GM21381 (cell line): ENCODE measurements at regions not wholly inside any gene's neighbourhood (a gene's known extent, or its start where the extent isn't known, plus 50 kb on each side); places are given as distances from the start of the nearest gene placed in this dataset.

Experiments
- ATAC-seq: cut with Tn5 transposase; IDR thresholded peaks from one replicate; pipeline ENCODE4 v1.9.1; 2021; ENCODE audit warnings: mild to moderate bottlenecking, moderate library complexity; ENCODE audit not compliant: unreplicated experiment

DNA sequence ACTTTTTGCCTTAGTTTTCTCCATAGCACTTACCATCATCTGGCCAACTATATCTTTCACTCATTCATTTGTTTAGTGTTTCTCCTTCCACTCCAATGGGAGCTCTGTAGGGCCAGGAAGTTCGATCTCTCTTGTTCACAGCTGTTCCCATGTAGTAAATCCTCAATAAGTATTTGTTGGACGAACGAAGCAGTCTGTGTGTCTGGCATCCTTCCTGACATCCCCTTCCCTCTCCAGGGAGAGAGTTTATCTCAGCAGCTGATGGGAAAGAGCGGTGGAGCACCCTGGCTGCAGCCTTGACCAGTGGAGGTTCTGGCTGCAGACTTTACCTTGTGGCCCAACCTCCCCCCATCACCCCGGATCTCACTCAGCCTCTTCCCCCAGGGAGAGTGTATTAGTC is 141.7 kb downstream of the CHST1 start:
- ATAC-seq: no peak

DNA sequence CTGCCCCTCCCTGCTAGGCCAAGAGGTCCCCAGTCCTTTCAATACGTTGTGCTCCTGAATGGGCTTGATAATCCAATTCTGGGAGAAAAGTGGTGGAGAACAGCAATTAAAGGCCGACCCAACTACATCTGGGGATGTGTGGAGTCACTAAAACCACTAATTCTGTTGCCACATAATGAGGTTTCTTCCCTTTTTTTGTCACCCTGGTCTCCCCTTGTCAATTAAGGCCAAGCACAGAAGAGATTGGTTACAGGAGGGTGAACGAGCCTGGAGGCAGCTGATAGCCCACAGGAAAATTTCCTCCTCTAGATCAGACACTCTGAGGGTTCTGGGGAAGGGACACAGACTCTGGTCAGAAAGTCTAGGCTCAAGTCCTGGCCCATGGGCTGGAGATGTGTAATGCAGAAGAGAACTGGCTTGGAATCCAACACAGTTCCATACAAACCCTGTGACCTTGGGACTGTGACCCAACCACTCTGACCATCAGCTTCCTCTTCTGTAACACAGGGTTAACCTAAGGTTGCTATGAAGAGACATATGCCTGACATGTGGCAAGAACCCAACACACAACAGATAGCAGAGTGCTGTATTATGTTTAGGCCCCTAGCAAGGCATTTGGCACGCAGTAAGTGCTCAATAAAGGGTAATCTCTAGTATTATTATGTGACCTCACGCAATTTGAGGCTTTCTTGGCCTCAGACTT is 146.4 kb downstream of the CHST1 start:
- ATAC-seq: no peak

DNA sequence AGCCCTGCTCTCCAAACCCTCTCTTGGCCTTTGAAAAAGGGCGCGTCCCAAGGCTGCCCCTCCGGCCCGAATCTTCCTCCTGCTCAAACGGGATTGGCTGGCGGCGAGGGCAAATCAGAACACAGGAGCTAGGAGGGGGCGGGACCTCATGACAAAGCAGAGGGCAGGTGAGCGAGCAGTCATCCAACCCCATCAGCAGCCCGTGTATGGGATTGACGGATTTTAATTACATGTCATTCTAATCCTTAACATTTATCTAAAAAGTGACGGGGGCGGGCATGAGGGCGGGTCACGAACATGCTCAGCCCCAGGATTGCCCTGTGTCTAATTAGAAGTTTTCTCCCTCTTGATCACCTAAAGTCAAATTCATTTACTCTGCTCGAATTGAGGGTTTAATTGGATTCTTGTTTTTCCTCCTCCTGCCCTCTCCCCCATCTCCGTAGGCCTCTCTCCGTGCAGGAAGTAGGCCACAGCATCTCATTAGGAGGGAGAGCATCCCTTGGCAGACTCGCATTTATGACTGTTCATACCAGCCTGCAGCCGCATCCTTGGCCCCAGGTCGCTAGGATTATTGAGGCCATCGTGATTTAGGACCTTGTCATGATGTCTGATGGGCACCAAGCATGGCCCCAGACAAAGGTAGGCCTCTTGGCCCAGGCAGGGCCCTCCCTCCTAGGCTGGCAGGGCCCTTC is 147.1 kb downstream of the CHST1 start:
- no peak for ATAC-seq

DNA sequence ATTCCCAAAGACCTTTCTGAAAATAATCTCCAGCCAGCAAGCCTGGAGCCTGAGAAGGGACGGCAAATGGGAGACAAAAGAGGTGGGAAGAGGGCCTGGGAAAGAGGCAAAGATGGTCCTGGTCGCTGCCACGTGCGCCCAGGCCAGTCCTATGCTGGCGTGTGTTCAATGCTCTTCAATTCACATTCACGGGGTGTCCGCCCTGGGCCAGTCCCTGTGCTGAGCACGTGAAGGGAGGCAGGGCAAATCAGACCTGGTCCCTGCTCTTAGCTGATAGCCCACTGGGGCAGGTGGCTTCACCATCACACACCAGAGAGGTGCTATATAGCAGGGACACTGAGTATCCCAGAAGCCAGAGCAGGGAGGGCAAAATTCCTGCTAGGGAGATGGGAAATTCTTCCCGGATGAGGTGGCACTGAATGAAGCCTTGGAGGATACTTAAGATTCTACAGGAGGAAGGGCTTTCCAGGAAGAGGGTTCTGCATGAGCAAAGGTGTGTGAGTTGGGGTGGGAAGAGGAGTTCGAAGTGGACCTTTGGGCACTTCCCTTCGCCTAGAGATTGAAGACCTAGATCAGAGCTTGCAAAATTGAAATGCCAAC is 148.2 kb downstream of the CHST1 start:
- ATAC-seq: no peak

DNA sequence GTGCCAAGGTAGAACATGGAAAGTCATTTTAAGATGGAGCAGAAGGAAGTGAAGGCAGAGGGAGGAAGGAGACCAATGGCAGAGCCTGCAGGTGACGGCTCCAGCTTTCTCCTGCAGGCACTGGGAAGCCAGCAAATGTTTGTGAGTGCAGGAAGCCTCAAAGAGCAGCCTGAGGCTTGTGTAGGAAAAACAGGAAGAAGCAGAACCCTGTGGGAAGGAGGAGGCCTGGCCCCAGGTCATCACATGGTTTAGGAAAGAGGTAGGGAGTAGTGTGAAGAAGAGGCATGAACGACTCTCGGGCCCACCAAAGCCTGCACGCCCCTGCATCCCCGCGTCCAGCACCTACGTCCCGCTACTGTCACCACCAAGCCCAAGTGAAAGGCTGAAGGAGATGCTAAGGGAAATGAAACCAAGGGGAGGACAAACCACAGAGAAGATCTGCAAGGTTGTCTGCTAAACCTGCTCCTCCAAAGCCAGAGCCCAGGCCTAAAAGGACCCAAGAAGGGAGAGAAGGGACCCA is 151.5 kb downstream of the CHST1 start:
- ATAC-seq: no peak

DNA sequence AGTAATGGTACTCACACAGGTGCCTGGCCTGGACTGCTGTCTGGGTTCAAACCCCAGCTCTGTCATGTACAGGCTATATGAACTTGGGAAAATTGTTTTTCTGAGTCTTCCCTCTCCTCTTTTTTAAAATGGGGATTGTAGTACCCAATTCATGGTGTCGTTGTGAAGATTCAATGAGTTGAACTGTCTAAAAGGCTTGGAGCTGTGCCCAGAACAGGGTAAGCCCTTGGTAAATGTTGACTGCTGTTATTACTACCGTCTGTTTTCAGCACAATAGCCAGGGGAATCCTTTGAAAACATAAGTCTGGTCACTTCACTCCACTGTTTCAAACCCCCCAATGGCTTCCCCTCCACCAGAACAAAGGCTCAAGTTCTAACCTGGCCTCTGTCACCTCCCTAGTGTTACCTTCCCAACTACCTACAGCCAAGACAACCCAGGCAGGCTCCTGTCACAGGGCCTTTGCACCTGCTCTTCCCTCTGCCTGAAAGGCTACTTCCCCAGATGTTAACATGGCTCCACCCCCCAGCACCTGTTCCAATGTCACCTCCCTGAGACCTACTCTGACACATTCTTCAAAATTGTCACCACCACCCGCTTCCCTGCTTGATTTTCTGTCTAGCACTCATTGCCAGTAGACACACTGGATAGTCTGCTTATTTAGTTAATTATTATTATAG is 152.8 kb downstream of the CHST1 start:
- ATAC-seq: no peak

DNA sequence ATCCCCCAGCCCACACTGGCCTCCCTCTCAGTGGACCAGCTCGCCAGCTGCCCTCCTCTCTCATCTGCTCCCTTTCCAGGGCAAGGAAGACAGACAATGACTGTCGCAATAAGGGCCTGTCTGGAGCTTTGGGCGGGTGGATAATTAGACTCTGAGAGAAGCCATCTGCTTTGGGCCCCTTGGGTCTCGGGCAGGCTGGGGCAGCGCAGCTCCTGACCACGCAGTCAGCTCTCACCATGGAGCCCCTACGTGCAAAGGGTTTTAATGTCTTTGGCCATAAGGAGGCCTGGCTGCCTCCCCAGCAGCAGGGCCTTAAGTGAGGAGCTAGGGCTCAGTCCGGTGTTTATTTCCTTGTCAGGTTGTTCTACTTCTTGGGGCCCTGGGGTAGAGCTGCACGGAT is 153.9 kb downstream of the CHST1 start:
- no peak for ATAC-seq

DNA sequence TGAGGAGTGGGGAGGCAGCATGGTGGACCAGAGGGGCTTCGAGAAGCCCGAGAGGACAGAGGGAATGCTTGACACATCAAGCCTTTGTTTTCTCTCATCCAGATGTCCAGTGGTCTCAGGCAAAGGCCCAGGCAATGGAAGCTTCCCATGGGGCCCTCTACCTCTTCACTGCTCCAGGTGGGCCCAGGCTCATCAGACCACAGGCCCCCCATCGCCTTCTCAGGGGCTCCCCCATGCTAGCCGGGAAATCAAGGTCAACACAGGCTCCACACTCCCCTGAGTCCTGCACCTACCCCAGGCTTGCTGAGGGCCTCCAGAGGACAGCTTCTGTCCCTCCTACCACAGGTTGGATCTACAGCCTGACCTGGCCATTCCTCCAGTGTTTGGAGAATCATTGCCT is 157.5 kb downstream of the CHST1 start:
- ATAC-seq: no peak

DNA sequence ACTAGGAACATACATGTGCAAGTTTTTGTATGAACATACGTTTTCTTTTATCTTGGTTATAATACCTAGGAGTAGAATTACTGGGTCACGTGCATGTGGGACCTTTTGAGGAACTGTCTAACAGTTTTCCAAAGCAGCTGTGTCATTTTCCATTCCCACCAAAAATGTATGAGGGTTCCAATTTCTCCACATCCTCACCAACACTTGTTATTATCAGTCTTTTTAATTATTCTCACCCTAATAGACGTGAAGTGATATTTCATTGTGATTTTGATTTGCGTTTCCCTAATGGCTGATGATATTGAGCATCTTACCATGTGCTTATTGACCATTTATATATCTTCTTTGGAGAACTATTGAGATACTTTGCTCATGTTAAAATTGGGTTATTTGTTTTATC is 162.1 kb downstream of the CHST1 start:
- ATAC-seq: no peak

DNA sequence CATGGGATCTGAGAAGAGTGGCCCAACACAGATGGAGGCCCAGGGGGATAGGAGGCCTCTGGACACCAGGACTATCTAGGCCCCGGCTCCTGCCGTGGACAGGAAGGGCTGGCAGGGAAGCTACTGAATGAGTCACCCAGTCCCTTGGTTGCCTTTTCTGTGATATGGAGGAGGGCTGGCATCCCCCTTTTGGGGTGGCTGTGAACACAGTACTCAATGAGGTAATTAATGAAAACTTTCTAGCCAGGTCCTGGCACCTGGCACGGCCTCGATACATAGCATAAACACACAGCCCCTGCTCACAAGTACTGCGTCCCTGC is 163.2 kb downstream of the CHST1 start:
- no peak for ATAC-seq

DNA sequence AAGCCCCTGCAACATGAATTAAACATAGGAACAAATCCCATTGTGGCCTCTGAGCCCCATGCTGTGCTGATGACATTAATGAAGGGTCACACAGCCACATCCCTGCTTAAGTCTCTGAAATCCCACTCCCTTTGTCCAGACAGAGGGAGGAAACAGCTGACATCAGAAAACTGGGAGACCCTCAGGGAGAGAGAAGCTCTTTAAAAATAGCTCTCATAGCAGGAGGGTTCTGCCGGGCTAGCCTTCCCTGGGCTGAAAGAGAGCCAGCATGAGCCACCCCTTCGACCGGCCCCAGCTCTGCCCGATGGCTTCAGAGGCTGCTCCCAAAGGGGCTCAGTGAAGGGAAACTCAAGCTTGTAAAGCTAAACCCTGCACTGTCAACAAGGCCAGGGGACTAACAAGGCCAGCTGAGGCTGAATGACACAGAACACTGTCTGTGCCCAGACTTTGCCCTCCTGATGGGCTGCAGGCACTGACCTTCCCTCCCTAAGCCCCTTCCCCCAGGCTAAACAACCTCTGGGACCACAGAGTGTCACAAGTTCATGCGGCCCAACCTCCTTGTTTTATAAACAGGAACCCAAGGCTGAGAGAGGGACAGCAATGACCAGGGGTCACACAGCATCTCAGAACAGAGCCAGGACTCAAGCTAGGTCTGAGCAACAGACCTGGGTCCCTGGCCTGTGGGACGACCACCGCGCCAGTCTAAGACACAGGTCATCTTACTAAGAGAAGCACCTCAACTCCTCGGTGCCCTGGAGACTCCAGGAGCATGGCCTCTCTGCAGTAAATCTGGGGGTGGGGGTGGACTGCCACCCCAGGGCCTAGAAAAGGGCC is 163.8 kb downstream of the CHST1 start:
- no peak for ATAC-seq

DNA sequence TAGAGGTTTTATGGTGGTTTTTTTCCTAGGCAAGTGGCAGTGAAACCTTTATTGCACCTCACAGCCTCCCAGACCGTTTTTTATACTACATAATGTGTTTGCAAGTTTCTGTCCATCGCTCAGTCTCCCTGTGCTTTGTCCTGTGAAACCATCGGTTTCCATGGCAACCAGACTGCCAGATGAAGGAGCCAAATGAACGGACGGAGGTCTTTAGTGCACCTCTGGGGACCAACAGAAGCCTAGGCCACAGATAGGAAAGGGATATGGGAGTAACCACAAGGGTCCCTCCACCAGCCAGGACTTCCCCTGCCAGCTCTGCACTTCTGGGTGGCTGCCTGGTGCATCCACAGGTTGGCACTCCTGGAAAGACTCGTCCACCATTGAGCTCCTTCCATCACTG is 165.0 kb downstream of the CHST1 start:
- no peak for ATAC-seq

DNA sequence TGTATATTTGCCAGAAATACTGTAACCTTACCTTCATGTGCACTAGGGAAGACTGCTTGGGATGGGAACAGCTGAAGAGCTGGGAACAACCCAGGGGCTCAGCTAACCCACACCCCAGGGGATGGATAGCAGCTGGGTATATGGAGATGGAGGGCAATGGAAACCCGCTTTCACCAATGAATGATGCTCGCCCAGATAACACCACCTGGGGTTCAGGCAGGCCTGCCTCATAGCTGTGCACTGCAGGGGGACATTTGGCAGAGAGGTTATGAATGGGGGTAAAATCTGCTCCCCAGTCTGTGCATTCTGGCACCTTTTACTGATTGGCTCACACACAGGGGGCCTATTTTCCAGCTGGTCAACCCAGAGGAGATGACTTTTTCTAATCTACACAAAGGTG is 170.7 kb downstream of the CHST1 start:
- ATAC-seq: no peak

DNA sequence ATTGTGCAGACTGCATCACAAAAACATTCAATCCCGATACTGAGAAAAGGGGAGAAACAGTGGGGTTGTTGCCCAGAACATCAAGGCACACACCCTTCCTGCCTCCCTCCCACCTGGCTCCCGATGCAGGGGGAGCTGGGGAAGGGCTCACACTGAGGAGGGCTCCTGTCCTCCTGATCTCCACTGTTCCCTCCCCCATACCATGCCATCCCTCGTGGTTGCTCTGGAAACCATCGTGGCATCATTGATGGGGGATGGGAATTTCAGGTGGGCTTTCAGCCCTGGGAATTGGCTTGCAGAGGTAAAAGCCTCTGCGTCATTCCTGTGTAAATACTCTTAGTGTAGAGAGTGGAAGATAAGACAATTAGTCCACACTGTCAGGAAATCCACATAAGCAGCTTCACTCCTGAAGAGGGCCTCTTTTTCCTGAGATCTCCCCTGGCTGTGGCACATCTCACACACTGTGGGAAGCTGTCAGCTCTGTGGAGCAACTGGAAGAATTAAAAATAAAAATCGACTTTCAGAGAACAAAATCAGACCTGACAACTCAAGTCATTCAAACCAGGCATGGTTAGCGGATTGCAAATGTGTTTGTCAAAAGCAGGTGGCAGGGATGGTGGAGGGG is 176.0 kb downstream of the CHST1 start:
- ATAC-seq: no peak

DNA sequence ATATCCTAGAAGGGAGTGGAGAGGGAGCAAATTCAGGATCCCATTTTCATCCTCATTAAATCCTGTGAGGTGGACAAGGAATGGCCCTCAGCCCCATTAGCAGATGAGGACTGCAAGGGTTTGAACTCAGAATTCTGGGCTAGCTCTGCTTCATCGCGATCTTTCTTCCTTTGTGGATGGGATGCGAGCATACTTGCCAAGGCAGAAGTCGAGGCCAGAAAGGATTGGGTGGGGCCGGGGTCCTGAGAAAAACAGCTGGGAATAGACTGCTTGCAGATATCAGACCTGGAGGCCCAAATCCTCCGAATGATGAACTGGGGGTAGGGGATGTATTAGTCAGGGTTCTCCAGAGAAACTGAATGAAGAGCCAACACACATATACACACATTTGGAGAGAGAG is 179.0 kb downstream of the CHST1 start:
- ATAC-seq: no peak

DNA sequence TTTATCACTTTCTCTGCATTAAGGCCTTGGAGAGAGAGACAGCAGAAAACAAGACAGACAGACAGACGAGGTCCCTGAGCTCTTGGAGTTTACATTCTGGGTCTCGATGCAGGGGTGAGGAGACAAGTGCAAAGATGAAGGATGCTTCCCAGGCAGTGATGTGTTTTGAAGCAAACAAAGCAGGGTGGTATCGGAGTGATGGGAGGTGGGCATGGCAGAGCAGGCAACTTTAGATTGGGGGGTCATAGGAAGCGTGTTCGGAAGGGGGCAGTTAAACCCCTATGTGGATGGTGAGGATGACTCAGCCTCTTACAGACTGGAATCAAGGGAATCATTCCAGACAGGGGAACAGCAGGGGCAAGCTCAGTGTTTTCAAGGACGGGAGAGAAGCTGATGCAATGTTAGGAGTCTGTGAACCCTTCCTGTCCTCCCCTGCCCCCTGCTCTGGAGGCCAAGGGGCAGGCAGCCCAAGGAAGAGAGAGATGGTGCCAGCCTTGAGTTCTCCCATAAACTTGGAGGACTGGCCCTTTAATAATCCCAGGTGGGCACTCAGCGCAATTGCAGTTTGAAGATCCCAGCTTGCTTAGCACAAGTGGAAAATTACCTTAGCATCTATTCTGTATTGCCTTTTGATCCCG is 180.2 kb downstream of the CHST1 start:
- no peak for ATAC-seq

DNA sequence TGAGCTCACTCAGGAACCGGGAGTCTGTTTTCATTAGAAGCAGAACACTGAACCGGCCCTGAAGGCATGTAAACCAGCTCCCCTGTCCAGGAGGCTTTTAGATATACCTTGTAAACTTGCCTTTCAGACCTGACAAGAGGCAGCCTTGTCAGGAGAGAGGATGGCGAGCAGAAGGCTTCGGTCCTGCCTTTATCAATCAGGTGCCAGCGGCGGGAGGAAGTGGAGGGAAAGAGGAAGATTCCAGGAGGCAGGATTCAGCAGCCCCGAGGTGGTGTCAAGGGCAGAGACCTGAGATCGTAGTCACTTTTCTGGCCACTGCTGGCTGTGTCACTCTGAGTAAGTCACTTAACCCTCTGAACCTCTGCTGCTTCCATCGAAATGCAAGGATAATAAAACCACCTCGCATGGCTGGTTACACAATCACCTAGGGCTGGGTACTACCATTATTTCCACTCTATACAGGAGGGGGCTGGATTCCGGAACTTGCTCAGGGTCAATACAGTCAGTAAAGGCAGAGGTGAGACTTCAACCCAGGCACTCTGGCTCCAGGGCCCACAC is 181.0 kb downstream of the CHST1 start:
- no peak for ATAC-seq

DNA sequence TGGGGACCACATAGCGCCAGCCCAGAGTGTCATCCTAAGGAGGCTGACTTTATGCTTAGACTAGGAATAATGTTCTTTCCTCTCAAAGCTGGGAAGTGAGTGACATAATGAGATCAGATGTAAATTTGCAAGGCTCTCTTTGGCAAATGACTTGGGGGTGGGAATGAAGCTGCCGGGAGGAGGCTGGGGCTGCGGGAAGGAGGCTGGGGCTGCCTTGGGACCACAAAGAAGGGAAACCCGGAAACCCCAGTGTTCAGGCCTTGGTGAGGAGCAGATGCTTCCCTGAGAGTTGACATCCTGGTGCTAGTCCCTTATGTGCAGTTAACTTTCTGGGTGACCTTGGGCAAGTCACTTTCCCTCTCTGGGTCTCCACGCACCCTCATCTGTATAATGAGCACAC is 182.0 kb downstream of the CHST1 start:
- no peak for ATAC-seq

DNA sequence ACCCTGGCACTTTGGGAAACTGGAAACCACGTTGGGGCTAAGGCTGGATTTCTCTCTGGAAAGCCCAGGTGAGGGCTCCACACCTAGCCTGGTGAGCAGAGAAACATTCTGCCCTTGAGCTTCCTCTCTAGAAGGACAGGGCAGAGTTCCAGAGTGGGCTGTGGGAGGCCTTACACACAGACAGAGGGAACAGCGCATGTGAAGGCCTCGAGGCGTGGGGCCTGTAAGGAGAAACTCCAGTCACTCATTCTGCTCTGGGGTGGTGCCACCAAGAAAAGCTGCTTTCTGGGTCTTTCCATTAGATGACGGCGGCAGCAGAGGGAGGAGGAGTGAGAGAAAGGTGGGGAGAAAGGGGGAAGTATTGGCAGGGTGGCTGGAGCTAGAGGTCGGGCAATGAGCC is 183.1 kb downstream of the CHST1 start:
- ATAC-seq: no peak

DNA sequence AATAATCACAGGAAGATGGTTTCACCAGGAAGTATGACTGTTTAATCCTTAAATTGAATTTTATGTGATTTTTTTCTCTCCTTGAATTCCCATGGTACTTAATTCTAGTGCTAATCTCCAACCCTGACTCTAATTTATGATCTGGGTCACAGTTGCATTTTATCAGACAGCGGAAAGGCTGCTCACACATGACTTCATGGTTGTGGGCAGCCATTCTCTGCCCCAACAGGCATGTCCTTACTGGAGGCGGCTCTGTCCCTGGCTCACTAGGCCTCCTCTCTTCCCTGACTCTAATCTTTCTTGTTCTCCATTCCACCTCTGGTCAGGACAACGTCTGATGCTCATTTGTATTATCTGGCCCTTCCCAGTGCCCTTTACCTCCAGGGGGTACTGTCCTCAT is 184.4 kb downstream of the CHST1 start:
- ATAC-seq: no peak
